Heart right ventricle (tissue), 16 donors: ENCODE measurements at regions not wholly inside any gene's neighbourhood (a gene's known extent, or its start where the extent isn't known, plus 50 kb on each side); places are given as distances from the start of the nearest gene placed in this dataset.

Experiments used
- ATAC-seq, 8 donors: fragments of 200-7000 bp; cut with Tn5 transposase; one replicate each; pipeline ENCODE4 v1.9.1; 2020; ENCODE audit warnings: mild to moderate bottlenecking in 8 of 8, moderate library complexity in 8 of 8, moderate number of reproducible peaks in 1 of 8
- DNase-seq, 2 donors: peaks; one replicate each; pipeline ENCODE4 v3.0.0-alpha.2; 2020
- H3K27ac ChIP-seq, 10 donors: fragments of 200-600 bp; sonication (generic) in 2 of 10; one replicate each; pipeline versions ENCODE4 v1.5.0 to v1.8.0; 2020 to 2022; ENCODE audit warnings: mild to moderate bottlenecking in 3 of 10
- H3K27me3 ChIP-seq, 7 donors: fragments of 200-600 bp; one replicate each; pipeline ENCODE4 v1.8.0; 2021 to 2022; ENCODE audit warnings: mild to moderate bottlenecking in 2 of 7
- H3K36me3 ChIP-seq, 9 donors: fragments of 200-600 bp; sonication (generic) in 1 of 9; one replicate each; pipeline versions ENCODE4 v1.5.0 to v1.8.0; 2020 to 2022; ENCODE audit warnings: mild to moderate bottlenecking in 2 of 9
- H3K4me1 ChIP-seq, 9 donors: fragments of 200-600 bp; sonication (generic) in 1 of 9; one replicate each; pipeline versions ENCODE4 v1.5.0 to v1.8.0; 2020 to 2022; ENCODE audit warnings: mild to moderate bottlenecking in 4 of 9
- H3K4me3 ChIP-seq, 10 donors: fragments of 200-600 bp; sonication (generic) in 2 of 10; one replicate each; pipeline versions ENCODE4 v1.5.0 to v1.8.0; 2020 to 2022; ENCODE audit warnings: mild to moderate bottlenecking in 7 of 10, moderate library complexity in 2 of 10
- H3K9me3 ChIP-seq, 11 donors: fragments of 200-600 bp in 10 of 11; sonication (generic) in 2 of 11; one replicate each; pipeline versions ENCODE4 v1.5.0 to v1.8.0; 2013 to 2022; ENCODE audit warnings: mild to moderate bottlenecking in 2 of 11, control low read depth in 1 of 11, moderate library complexity in 1 of 11
- WGBS, 2 donors: extraction: QIAGEN DNeasy Blood & Tissue Kit; methylation state at CpG; one replicate each; pipeline ENCODE4 v1.1.7; 2013; ENCODE audit warnings: inconsistent platforms in 1 of 2; 5-methylcytosine and 5-hydroxymethylcytosine counted together
- intact Hi-C, 10 donors: fragments of 100-400 bp; cut with DNase I; formaldehyde crosslinking; loops; one replicate each; pipeline versions ENCODE4 v1.11.1 to v1.14.2; 2022
- TF ChIP-seq, protein P1 (sequence below), 9 donors: fragments of 200-600 bp; sonication (generic) in 2 of 9; IDR thresholded peaks; one replicate each; pipeline versions ENCODE4 v1.5.0 to v1.8.0; 2021 to 2022; ENCODE audit warnings: antibody characterized with exemption in 9 of 9, mild to moderate bottlenecking in 5 of 9, moderate library complexity in 1 of 9
- donor health status: Arrhythmogenic right ventricular cardiomyopathy.
- donor health status: ischemic (EF 13 %, LVEDD 7.1; RV severe dilation, severe dysfunction).
- donor health status: healthy with polysubstance abuse.
- donor health status: DM: no; HTN: yes; CAD: no.
- donor health status: DM: no; HTN: no; CAD: no.
- donor health status: ischemic (EF 25% LVEDD 6.9; RV normal size, moderate dysfunction).
- donor health status: ischemic (EF 25% LVEDD 5.7; RV mildly dilated, moderate dysfunction).
- donor health status: healthy.
- donor health status: DM: yes; HTN: yes; CAD: no.
- donor health status: Ischemic cardiomyopathy.
- donor health status: ischemic (EF 35%, LVEDD 5.7; RV mildly dilated, moderate dysfunction).
- donor health status: nonischemic (EF 11% LVEDD 7.7; RV severe dilation, severe dysfunction).
- donor health status: DM: yes; HTN: yes; CAD: no.
- donor health status: PGD.
- donor health status: ischemic (EF 29% LVEDD 5.4; RV normal size, mild dysfunction).
- donor health status: nonischemic (EF 23%, LVEDD 6.1; RV moderate dilation, normal function).

- intact Hi-C loops, result no loop called here
- H3K27ac ChIP-seq, result no peak overlapping the region
Observed at GRCh38 chr4:186912606-186913005, 188.9 kb upstream of the FAT1 start.

DNA sequence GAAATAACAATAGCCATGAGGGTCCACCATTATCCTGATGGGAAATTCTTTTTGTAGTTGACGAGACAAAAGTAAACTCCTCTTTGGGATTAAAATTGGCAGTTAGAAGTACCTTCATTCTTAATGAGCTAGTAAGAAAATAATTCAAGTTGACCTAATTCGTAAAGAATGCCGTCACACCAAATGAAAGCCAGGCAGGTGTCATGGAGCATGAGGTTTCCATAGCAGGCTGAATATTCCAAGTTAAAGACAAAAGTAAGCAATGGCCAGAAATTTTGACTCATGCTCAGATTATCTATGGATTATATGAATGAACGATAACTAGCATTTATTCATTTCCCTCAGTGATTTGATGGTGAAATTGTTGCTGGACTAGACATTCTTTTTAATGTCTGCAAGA, 192.2 kb upstream of the FAT1 start:
- WGBS, 2 donors, result 78 to 81% methylated on average over 4 of the region's 4 CpGs
- intact Hi-C loops, result no loop called here
- Histone ChIP-seq H3K4me3 (no peak overlapping the region), H3K27me3 (no peaks in the 10 kb centered on the region), H3K4me1 (no peaks in the 10 kb centered on the region), H3K36me3 (no peaks in the 10 kb centered on the region), H3K27ac (no peak overlapping the region), H3K9me3 (no peaks in the 10 kb centered on the region)
- TF ChIP-seq, protein P1, sequence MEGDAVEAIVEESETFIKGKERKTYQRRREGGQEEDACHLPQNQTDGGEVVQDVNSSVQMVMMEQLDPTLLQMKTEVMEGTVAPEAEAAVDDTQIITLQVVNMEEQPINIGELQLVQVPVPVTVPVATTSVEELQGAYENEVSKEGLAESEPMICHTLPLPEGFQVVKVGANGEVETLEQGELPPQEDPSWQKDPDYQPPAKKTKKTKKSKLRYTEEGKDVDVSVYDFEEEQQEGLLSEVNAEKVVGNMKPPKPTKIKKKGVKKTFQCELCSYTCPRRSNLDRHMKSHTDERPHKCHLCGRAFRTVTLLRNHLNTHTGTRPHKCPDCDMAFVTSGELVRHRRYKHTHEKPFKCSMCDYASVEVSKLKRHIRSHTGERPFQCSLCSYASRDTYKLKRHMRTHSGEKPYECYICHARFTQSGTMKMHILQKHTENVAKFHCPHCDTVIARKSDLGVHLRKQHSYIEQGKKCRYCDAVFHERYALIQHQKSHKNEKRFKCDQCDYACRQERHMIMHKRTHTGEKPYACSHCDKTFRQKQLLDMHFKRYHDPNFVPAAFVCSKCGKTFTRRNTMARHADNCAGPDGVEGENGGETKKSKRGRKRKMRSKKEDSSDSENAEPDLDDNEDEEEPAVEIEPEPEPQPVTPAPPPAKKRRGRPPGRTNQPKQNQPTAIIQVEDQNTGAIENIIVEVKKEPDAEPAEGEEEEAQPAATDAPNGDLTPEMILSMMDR (IDR thresholded peaks at IDR 0.05), result no peak
- ATAC-seq (no peak), DNase-seq (no peak)

More at GRCh38 chr4:186912606-186913005, 188.9 kb upstream of the FAT1 start:
- Histone ChIP-seq H3K27me3 (no peaks in the 10 kb centered on the region), H3K36me3 (no peaks in the 10 kb centered on the region), H3K4me1 (no peaks in the 10 kb centered on the region), H3K4me3 (no peak overlapping the region), H3K9me3 (peaks cover 0 to 6% (median 0%) of the 10 kb centered on the region in 11 donors)
- DNase-seq, result no peak
- ATAC-seq, result no peak
- TF ChIP-seq, protein P1 (IDR thresholded peaks at IDR 0.05), result no peak
- 76% methylated on average over 9 of the region's 9 CpGs for WGBS, 2 donors

DNA sequence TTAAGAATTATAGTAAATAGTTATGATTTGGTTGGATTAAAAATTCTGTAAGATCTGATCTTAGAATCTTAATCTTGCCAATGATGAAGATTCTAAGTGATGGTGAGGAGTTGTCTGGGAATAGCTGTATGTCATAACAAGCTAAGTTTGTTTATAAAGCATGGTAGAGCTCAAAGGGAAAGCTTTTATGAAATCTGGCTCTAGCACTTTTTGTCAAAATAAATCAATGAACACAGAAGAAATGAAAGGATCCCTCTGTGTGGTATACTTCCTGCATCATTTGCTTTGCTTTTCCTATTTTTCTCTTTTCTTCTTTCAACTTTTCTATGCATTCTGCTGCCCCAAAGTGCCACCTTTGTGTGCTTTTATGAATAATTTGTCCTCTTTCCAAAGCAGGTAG, 193.5 kb upstream of the FAT1 start:
- H3K36me3 ChIP-seq, result no peaks in the 10 kb centered on the region

GRCh38 chr4:186918466-186918865, 194.8 kb upstream of the FAT1 start:
- Histone ChIP-seq H3K9me3 (no peaks in the 10 kb centered on the region), H3K36me3 (no peaks in the 10 kb centered on the region), H3K4me3 (no peak overlapping the region), H3K27me3 (no peaks in the 10 kb centered on the region), H3K4me1 (no peaks in the 10 kb centered on the region), H3K27ac (no peak overlapping the region)
- intact Hi-C loops, result no loop called here
- WGBS, 2 donors, result 77 to 83% methylated on average over 3 of the region's 3 CpGs
- ATAC-seq (no peak), DNase-seq (no peak)
- TF ChIP-seq, protein P1 (IDR thresholded peaks at IDR 0.05), result no peak

More for the DNA sequence above, 193.5 kb upstream of the FAT1 start:
- Histone ChIP-seq H3K4me3 (no peak overlapping the region), H3K27me3 (no peaks in the 10 kb centered on the region), H3K27ac (no peak overlapping the region), H3K4me1 (no peaks in the 10 kb centered on the region), H3K9me3 (no peaks in the 10 kb centered on the region)
- TF ChIP-seq, protein P1 (IDR thresholded peaks at IDR 0.05), result no peak
- ATAC-seq, result no peak
- intact Hi-C loops, result no loop called here
- no peak for DNase-seq

GRCh38 chr4:186919340-186919739, 195.7 kb upstream of the FAT1 start:
- no peak overlapping the region for H3K27ac ChIP-seq
- H3K4me3 ChIP-seq, result no peak overlapping the region
- DNase-seq (no peak), ATAC-seq (no peak)
- no peaks in the 10 kb centered on the region for H3K36me3 ChIP-seq
- no peaks in the 10 kb centered on the region for H3K4me1 ChIP-seq
- H3K27me3 ChIP-seq, result no peaks in the 10 kb centered on the region
- H3K9me3 ChIP-seq, result no peaks in the 10 kb centered on the region
- intact Hi-C loops, result no loop called here
- WGBS, 2 donors, result 96 to 97% methylated on average over 16 of the region's 16 CpGs
- TF ChIP-seq, protein P1 (IDR thresholded peaks at IDR 0.05), result no peak
